GM21390 (cell line): ENCODE measurements at regions not wholly inside any gene's neighbourhood (a gene's known extent, or its start where the extent isn't known, plus 50 kb on each side); places are given as distances from the start of the nearest gene placed in this dataset.

Experiments
- ATAC-seq: cut with Tn5 transposase; IDR thresholded peaks from one replicate; pipeline ENCODE4 v1.9.1; 2021; ENCODE audit not compliant: unreplicated experiment

DNA sequence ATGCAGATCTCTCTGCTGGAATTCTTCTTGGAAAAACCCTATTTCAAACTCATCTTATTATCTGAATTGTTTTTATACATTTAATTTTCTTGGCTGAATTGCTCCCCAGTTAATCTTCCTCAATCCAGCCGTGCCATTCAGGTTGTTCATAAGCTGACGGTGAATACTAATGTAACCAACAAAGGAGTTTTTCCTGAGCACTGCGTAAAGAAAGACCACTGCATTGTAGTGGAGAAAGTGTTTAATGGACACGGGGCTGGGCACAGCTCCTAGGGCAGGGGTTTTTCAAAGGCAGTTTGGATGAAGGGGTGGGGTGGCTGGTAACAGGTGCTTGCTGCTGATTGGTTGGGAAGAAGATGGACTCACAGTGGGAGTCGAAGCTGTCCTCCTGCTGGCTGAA lies 820.3 kb downstream of the ADGRL2 start:
- ATAC-seq = no peak

DNA sequence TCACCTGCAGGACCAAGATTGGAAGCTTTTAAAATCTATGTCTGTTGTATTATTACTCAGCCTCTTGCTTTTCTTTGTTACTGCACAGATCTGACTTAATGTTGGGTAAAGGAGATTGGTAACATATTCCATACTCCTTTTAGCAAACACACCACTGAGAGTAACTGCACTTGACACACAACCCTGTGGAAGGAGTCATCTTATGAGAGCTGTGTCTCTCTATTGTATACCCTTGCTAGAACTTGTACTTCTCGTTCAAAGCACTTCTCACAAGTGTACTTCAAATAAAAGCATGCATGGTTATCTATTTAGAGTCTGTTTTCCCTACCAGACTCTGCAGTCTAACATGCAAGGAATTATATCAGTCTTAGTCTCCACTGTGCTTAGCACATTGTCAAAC lies 813.4 kb downstream of the ADGRL2 start:
- no peak for ATAC-seq

DNA sequence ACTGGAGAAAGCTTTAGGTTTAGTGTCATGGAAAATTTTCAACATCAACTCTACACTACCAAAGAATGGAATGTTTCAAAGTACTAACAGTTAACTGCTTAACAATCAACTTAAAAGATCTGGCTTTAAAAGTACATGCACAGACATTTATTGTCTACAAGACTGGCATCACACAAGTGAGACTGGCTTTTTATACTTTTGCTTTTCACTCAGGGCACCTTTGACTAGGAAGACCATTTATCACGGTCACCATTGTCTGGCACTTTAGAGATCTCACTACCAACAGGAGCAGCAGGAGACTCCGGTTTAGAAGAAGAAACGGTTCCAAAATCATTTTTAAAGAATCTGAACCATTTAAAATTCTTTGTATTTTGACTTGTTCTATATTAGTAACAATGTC lies 812.3 kb downstream of the ADGRL2 start:
- ATAC-seq = no peak

DNA sequence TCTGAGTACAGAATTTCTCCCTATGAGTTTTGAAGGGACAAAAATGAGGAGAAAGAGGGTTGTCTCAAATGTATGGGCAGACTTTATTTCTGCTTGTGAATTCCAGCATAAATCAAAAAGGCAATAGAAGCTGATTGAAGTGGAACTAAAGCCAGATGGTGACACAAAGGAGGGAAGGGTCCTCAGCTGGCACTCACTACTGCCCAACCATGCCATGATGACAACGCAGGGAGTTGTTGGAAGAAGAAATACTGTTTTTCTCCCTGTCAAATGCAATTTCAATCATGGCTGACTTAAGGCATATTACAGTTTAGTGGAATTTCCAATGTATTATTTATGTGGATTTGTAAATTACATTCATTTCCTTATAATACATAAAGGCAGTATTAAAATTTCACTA lies 805.8 kb downstream of the ADGRL2 start:
- no peak for ATAC-seq

DNA sequence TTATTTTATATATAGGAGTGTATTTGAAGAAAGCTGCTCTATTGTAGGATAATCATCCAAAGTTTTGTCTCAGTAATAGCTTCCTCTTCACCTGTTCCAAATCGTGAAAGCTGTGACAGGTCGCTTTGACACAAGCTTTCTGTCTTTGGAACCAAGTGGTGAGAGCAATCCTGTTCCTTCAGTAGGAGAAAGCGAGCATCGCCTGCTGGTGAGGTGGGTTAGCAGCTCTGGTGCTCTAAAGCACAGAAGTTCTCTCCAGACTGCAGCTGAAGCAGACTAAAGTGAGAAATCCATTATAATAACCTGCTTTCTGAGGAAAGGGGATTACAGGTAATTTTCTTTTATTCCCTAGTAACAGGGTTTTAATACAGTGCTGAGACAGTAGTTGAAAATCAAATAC lies 803.8 kb downstream of the ADGRL2 start:
- ATAC-seq = no peak

DNA sequence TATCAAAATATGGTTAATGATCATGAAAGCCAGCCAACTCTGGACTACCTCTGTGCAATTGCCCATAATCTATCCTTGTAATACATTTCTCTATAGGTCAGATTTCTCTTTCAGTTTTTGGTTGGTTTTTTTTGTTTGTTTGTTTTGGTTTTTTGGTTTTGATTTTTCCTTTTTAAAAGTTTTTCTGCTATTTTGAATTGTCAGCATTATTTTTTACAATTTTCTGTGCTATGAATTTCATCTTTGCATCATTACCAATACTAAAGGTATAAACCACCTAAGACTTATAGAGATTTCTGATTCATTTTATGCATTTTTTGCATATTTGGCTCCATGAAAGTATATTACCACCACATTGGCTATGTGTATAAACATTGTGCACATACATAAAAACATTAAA lies 799.6 kb downstream of the ADGRL2 start:
- ATAC-seq = no peak

DNA sequence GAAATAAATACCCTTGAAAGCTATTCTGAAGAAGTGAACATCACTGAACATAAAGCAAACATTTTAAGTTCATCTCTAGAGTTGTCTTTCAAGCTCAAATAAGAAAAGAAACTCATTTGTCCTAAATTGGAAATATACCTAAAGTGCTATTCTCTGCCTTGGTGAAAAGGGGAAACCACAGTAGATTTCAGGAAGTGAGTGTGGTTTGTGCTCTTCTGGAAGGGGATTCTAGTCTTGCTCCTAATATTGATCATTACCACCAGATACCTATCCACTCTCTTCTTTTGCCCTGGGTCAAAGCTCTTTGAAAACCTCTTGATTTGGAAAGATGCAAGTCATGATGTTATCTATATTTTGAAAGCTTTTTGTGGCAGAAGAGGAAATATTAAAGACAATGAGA lies 798.1 kb downstream of the ADGRL2 start:
- ATAC-seq = no peak

DNA sequence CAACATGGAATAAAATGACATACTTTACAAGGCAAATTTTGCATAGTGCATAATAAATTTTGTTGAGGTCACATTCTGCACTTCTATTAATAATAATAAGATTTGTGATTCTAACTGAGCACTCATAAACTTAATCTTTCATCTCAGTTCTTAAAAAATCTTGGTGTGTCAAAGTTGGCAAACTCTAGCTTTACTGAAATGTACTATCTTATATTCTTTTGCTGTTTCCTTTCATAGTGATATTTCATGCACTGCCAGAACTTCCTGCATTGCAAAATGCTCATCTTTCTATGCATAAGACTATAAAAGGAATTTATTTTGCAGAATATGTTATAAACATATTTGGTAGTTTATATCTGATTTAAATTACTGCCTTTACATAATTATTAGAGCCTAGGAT lies 797.6 kb downstream of the ADGRL2 start:
- no peak for ATAC-seq

DNA sequence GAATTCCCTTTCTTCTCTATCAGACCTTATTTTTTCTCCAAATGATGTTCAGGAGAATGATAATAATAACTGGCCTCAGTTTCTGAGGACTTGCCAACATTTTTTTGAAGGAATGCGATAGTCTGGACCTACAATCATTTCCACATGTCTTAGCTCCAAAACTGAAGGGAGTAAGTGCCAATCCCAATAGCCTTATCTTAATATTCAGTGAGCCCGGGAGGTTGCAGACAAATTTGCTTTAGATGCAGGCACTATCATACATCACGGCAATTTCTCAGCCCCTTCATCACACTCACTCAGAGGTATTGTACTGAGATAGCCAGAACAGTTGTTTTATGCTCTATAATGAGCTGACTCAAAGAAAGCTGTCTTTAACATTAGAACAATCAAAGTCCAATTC lies 796.9 kb downstream of the ADGRL2 start:
- ATAC-seq = no peak

DNA sequence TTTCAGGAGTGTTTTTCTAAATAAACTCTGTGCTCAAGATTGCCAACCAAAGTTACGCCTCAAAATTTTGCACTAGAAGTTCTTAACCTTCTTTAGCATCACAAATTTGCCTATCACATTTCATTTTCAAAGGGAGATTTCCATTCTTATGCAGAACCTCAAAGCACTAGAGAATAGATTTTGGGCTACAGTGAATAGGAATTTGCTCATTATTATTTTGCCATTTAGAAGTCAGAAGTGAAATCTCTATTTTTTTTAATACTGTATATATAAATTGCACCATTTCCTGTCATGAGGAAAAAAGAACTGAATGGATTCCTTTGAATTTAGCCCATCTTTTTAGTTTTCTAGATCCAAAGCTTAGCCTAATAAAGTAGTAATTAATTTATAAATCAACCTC lies 796.4 kb downstream of the ADGRL2 start:
- no peak for ATAC-seq

DNA sequence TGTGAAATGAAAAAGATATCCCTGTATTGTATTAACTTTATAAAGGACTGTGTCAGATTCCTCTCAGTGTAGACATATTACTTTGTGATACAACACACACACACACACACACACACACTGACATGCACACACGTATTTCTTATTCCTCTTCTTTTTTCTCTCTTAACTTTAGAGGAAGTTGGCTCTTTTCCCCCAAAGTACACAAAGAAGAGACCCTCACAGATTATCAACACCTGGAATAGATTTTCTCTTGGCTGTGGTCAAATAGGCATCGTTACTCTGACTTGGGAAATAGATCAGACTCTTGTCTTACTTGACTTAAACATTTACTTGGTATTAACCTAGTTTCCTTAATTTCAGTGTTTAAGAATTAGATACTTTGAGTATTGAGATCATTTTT lies 792.8 kb downstream of the ADGRL2 start:
- ATAC-seq = no peak

DNA sequence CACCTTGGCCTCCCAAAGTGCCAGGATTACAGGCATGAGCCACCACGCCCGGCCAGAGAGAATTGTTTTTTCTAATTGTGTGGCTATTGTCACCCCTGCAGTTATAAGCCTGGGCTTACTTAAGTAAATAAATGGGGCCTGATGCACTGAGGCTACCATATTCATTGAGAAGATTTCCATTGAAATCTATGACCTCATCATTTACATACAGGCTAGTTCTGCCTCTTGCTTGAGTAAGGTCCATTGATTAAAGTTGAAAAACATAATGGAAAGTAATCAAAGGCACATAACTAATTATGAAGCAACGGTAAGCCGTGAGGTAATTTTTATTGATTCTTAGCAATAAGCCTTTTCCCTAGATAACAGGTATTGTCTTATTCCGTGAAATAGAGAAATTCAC lies 788.9 kb downstream of the ADGRL2 start:
- no peak for ATAC-seq

DNA sequence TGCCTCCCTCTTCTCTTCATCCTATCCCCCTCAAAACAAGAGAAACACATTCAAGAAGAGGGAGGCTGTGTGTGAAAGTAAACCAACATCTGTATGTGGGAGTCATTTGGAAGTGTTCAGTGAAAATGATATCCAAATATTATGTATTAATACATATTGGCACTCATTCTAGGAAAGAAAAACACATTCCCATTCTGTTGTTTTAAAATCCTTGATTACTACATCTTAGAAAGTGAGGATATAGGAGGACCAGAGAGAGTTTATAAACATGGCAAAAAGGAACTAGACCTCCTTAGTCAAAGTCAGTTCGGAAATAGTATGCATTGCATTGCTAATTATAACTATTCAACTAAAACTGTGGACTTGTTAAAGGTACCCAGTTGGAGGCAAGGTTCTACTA lies 786.6 kb downstream of the ADGRL2 start:
- no peak for ATAC-seq

DNA sequence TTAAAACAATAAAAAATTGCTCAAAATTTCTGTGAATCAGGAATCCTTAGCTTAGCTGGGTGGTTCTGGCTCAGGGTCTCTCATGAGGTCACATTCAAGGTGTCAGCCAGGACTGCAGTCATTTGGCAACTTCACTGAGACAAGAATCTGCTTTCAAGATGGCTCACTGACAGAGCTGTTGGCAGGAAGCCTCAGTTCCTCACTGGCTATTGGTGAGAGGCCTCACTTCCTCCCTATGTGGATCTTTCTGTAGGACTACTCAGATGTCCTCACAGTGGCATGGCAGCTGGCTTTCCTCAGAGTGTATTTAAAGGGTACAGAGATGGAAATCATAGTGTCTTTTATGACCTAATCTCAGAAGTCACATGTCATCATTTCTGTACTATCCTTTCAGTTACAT lies 785.7 kb downstream of the ADGRL2 start:
- no peak for ATAC-seq

DNA sequence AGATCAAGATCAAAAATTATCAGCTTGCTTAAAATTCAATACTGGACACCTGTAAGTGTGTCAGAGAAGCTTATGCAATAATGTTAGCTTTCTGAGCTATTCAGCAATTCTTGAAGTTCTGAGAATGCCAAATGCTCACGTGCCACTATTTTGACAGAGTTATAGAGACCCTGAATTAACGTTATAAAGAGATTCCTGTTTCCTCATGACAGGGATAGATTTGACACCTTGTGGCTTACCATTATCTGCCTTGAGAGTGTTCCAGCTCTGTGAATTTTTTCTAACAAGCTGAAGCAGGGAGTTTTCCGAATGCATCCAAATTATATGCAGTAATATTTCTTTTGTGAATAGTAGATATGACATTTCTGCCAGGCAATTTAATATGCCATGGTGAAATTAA lies 781.6 kb downstream of the ADGRL2 start:
- no peak for ATAC-seq

DNA sequence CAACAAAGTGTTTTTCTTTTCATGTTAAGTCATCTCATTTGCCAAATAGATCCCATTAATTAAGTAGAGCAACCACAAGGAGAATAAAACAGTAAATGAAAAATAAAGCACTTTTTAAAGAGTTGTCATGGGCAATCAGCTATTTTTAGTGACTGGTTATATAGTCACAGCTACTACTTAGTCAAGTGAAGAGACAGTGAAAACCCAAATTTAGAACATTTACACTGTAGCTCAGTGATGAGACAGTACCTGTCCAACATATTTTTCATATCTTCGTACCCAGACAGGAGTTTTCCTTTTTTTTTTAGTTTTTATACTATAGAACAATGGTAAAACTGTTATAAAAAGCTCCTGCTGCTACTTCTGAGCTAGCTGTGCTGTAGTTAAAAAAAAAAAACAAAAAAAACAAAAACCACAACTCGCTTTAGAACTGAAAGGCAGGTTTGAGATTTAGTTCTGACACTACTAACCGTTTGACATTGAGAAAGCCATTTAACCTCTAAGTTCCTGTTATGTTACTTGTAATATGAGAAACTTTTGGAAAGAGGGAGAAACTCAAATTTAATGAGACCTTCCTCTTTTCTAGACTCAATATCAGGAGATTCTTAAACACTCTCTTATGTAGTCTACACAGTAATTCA lies 777.5 kb downstream of the ADGRL2 start:
- no peak for ATAC-seq

DNA sequence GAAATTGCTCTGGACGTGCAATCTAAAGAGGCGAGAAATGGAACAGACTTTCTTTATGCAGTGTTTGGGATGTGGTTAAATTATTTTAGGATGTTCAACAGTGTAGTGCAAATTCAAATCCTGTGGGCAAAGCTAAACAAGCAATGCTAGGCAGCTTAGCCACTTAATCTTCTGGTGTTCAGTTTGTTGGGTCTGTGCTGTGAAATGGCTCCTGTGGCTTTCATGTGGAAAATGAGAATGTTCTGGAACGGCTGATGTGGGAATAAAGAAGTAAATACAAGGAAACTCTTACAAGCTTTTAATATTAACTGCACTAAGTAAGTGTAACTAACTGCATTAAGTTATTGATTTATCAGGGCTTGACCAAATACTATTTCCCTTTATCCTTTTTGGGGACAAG lies 766.6 kb downstream of the ADGRL2 start:
- no peak for ATAC-seq

DNA sequence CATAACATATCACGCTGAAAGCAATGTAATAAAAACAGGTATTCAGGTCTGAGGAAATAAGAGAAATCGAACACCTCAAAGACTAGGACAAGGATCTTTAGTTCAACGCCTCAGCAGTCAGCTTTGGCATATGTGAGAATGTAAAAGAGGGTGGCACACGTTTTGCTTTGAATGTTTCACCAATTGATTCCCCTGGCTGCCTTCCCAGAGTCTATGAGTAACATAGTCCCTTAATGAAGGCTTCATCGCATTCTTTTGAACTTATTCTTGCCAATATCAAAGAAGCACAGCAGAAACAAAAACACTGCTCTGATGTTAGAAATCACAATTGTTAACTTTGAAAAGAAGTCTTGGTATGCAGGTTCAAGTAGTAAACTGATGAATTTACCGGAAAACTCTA lies 764.8 kb downstream of the ADGRL2 start:
- ATAC-seq = no peak

DNA sequence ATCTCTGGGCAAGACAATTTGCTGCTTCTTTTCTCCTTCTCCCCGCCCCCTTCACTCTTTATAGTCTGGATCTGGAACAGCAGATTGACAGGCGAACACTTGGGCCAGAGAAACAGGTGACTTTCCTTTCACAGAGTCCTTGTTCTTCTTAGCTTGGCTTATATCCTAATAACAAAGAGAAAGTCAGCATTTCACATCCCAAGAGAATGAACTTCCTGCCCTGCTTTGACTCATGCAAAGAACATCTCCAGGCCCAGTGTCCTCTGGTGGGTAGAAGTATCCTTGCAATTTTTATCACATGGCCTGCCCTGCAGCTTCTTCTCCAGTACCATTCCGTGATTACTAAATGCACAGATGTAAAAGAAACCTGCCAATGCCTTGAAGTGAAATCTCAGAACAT lies 764.4 kb downstream of the ADGRL2 start:
- no peak for ATAC-seq

DNA sequence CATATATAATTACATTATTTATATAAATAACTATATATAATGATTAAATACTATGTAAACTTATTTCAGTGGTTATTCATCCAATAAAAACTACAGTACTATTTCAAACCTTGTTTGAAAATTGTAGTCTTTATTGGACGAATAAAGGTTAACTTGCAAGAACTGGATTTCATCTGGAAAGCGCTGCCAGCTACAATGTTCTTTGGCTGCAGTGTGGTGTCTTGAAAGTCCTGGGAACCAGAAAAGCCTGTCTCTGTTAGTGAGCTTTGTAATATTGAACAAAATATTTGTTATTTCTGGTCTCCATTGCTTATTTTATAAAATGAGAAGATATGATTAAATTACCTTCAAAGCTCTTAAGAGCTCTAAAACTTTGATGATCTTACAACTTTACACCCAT lies 763.6 kb downstream of the ADGRL2 start:
- no peak for ATAC-seq

DNA sequence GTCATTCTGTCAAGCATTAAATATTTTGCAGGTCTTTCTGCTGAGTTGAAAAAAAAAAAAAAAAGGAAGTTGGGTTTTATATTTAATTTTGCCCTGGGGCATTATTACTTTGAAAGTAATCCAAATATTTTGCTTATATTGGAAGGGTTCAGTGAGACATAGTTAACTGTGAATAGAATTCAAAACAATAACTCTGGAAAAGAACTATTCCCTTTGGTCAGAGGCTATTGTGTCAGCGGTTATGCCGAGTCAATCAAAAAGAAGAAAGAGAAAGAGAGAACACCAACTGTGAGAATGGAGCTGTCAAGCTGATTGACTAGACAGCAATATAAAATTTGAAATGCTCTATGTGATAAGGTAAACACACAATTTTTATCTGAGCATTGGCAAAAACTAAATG lies 761.7 kb downstream of the ADGRL2 start:
- ATAC-seq = no peak

DNA sequence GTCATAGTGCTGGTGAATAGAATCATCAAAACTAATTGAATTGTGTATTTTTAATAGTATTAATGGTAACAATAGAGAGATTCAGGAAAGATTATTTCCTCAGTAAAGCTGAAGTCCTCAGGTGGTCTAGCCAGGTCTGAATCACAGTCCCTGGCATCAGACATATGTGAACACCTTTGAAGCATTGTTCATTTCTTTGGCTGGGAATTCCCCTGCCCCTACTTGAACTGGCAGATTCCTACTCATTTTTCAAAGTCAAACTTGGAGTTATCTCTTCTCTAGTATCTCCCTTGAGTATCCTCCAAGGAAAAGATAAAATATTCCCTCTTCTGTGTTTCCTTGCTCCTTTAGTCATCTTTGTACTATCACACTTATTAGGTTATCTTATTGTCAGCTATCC lies 759.8 kb downstream of the ADGRL2 start:
- no peak for ATAC-seq

DNA sequence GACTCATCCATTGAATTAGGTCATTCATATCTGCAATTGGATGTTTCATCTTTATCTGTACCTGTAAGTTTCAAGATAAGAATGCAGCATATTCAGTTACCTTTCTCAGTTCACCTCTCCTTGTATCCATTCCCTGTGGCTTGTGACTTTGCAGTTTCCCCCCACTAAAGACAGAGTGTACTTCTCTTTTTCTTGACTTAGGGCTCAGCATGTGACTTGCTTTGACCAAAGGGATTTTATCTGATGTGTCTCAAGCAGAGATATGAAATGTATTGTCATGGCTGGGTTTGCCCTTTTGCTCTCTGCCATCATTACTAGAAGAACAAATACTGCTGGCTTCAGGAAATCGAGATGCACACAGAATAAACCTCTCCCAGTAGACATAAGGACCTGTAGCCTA lies 754.8 kb downstream of the ADGRL2 start:
- ATAC-seq = no peak

DNA sequence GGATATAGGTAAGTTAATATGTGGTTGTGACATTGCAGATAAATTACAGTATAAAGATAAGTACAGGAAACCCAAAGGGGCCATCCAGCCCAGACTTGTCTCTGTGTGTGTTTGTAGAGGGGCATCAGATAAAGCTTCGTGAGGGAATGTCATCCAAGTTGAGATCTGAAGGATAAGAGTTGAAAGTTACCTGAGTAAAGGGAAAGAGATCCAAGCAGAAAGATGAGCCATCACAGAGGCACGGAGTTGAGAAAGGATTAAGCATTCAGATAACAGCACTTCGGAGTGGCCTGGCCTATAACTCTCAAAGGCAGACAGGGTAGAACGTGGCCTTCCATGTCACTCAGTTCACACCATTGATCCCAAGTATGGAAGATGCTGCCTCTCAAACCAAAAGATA lies 749.1 kb downstream of the ADGRL2 start:
- ATAC-seq = no peak
